ENCODE measurements at regions not wholly inside any gene's neighbourhood (a gene's known extent, or its start where the extent isn't known, plus 50 kb on each side); places are given as distances from the start of the nearest gene placed in this dataset.

GRCh38 chr15:69827751-69828150 is 270.0 kb downstream of the TLE3 start:
- no peak overlapping the region for H3K4me3 ChIP-seq (ENCODE audit: low read depth, low read length)
- no peak for TF ChIP-seq CTCF (IDR thresholded peaks at IDR 0.05; ENCODE audit: borderline replicate concordance, insufficient read depth, low read depth, low read length)

DNA sequence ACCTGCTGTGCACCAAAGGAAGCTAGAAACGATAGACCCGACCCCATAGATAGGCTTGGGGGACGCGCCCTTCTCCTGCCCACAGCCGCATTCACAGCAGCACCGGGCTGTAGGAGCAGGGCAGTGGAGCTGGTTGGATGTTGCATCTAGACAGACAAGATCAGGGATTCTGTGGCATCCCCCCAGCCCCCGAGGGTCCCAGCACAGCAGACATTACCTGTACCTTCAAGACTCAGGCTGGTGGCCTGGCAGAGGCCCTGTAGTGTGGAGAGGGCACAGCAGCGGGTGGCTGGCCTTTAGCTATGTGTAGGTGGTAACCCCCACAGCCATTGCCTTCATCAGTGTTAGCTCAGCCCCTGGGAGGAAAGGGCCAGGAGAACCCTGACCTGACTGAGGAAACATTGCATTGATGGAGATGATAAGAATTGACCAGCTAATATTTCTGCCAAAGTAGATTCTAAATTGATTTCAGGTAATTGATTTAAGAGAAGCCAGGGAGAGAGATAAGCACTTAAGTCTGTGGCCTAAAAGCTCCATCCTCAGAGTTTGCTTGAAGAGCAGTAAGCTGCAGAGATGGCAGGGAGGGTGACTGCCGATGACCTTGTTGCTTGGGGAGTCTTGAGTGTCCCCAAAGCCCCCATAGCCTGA is 269.4 kb downstream of the TLE3 start:
- no peak overlapping the region for H3K4me3 ChIP-seq (ENCODE audit: low read depth, low read length)
- no peak for TF ChIP-seq CTCF (IDR thresholded peaks at IDR 0.05; ENCODE audit: borderline replicate concordance, insufficient read depth, low read depth, low read length)

DNA sequence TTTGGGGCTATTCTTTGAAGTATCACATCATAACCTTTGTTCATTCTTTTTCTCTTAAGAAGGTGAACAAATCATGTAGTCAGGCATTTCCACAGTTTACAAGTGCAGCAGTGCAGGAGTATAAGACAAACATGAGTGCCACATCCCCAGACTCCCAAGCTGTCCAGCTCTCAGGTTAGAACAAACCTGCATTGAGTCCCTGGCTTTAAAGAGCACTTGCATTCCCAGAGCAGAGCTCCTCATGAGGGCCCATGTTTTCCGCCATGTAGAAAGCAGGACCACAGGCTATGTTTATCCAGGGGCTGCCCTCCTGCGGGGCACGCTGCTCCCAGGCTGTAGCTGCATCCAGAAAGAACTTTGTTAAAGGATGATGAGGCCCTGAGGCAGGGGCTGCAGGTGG is 267.7 kb downstream of the TLE3 start:
- no peak overlapping the region for H3K4me3 ChIP-seq (ENCODE audit: low read depth, low read length)
- no peak for TF ChIP-seq CTCF (IDR thresholded peaks at IDR 0.05; ENCODE audit: borderline replicate concordance, insufficient read depth, low read depth, low read length)

- no peak overlapping the region for H3K4me3 ChIP-seq (ENCODE audit: low read depth, low read length)
- no peak for TF ChIP-seq CTCF (IDR thresholded peaks at IDR 0.05; ENCODE audit: borderline replicate concordance, insufficient read depth, low read depth, low read length)
Observed at GRCh38 chr15:69830430-69830829, 267.3 kb downstream of the TLE3 start.

DNA sequence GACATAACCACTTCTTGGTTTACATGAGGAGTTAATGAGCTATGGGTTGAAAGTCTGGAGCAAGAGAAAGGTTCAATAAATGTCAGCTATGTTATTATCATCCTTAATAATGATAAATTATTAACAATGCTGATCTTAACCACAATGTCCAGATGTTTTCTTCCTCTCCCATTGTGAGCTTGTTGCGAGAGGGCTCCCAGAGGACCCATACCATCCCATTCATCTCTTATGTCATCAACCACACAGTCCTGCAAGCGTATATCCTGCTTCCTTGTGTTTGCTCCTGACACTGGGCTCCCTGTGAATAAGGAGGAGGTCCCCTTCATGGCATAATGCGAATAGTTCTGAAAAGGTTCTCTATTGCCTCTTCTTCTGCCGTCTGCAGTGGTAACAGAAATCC is 266.8 kb downstream of the TLE3 start:
- no peak overlapping the region for H3K4me3 ChIP-seq (ENCODE audit: low read depth, low read length)
- no peak for TF ChIP-seq CTCF (IDR thresholded peaks at IDR 0.05; ENCODE audit: borderline replicate concordance, insufficient read depth, low read depth, low read length)

GRCh38 chr15:69834267-69834666 is 263.4 kb downstream of the TLE3 start:
- H3K4me3 ChIP-seq (ENCODE audit: low read depth, low read length) = no peak overlapping the region
- TF ChIP-seq CTCF (IDR thresholded peaks at IDR 0.05; ENCODE audit: borderline replicate concordance, insufficient read depth, low read depth, low read length) = no peak

DNA sequence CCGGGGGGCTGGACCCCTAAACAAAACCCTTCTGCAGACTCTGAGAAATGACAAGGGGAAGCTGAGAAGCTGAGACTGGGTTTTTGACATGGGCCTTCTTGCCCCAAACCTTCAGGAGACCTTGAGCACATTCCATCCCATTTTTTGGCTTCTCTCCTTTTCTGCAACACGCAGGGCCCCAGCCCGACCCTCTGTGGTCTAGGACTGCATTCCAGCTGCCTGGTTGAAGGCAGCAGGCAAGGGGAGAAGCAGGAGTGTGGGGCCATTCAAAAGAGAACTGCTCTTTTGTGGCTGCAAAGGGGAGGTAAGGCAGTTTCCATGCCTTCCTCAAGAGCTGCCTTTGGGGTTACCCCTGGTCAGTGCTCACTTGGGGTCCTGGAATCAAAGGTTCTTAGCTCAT is 263.0 kb downstream of the TLE3 start:
- H3K4me3 ChIP-seq (ENCODE audit: low read depth, low read length) = no peak overlapping the region
- no peak for TF ChIP-seq CTCF (IDR thresholded peaks at IDR 0.05; ENCODE audit: borderline replicate concordance, insufficient read depth, low read depth, low read length)
